Epithelial cell of esophagus (primary cell): ENCODE measurements at regions not wholly inside any gene's neighbourhood (a gene's known extent, or its start where the extent isn't known, plus 50 kb on each side); places are given as distances from the start of the nearest gene placed in this dataset.

ENCODE experiments used
- DNase-seq: peaks from one replicate; pipeline ENCODE4 v3.0.0; 2010; ENCODE audit warnings: low read depth
- H3K4me3 ChIP-seq: 2 replicates; pipeline ENCODE4 v1.5.1; 2011; ENCODE audit warnings: mild to moderate bottlenecking, low read length, control low read depth
- TF ChIP-seq, protein P1 (sequence below): IDR thresholded peaks from 2 replicates; pipeline ENCODE4 v1.5.1; 2011; ENCODE audit warnings: low read depth, mild to moderate bottlenecking, low read length, control low read depth, inconsistent platforms; ENCODE audit not compliant: insufficient read depth; ENCODE audit errors: missing control alignments

DNA sequence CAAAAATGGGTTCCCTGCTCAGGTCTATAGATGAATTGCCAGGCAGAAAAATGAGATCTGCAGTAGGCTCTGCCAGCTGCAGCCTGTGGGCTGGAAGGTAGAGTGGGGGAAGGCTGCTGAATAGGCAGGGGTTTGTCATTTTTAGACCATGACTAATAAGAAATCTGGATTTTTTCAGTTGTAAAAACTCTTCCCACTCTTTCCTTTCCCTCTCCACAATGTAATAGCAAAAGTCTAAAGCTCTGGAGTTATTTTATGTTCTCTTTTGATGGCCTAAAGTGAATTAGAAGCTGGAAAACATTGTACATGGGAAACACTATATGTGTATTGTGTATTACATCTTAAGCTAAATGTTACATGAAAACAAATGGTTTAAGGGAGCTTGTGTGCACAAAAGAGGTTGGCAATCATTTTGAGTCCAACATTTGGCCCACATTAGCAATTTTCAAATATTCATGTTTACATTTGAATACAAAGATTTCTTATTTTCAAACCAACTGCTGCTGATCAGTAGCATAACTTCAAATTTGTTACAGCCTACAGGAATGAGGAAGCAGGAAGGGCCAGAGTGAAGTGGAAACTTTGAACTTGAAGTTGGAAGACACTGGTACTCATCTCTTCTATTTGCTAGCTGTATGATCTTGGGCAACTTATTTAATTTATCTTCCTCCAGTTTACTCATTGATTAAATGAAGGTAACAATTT, 407.1 kb downstream of the SLC4A3 start:
- no peak overlapping the region for H3K4me3 ChIP-seq
- peak; percentile 36 for DNase-seq
- TF ChIP-seq, protein P1, sequence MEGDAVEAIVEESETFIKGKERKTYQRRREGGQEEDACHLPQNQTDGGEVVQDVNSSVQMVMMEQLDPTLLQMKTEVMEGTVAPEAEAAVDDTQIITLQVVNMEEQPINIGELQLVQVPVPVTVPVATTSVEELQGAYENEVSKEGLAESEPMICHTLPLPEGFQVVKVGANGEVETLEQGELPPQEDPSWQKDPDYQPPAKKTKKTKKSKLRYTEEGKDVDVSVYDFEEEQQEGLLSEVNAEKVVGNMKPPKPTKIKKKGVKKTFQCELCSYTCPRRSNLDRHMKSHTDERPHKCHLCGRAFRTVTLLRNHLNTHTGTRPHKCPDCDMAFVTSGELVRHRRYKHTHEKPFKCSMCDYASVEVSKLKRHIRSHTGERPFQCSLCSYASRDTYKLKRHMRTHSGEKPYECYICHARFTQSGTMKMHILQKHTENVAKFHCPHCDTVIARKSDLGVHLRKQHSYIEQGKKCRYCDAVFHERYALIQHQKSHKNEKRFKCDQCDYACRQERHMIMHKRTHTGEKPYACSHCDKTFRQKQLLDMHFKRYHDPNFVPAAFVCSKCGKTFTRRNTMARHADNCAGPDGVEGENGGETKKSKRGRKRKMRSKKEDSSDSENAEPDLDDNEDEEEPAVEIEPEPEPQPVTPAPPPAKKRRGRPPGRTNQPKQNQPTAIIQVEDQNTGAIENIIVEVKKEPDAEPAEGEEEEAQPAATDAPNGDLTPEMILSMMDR: no peak

DNA sequence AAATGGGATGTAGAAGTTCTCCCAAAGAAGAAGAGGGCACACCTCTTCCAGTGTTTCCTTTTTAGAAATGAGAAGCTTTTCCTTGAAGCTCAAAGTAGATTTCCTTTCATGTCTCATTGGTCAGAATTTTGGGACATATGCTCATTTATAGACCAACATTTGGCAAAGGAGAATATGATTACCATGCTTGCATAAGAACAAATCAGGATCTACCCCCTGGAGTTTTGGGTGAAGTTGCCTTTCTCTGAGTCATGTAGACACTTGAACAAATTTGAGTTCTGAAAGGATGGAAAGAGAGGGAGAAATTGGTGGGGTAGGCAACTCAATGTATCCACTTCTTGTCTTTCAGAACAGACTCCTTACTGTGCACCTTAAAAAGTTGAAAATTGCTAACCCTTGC, 409.0 kb downstream of the SLC4A3 start:
- H3K4me3 ChIP-seq: no peak overlapping the region
- no peak for DNase-seq
- TF ChIP-seq, protein P1: no peak

DNA sequence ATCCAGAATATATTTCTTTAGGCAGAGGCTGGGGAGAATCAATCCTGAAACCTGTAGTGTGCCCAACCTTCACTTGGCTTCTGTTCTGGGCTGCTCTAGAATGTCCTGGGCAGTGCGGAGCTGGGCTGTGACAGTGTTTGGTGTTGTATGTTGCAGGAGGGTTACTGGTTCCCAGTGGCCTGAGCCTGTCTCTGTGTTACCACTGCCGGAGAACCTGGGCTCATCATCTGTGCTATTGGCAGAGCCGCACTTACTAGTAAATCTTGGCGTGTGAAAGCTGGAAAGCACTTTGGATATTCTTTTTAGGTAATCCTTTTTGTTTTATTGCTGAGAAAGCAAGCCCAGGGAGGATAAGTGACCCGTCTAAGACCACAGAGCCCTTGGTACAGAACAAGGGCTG, 412.9 kb downstream of the SLC4A3 start:
- no peak for DNase-seq
- TF ChIP-seq, protein P1: no peak
- no peak overlapping the region for H3K4me3 ChIP-seq

DNA sequence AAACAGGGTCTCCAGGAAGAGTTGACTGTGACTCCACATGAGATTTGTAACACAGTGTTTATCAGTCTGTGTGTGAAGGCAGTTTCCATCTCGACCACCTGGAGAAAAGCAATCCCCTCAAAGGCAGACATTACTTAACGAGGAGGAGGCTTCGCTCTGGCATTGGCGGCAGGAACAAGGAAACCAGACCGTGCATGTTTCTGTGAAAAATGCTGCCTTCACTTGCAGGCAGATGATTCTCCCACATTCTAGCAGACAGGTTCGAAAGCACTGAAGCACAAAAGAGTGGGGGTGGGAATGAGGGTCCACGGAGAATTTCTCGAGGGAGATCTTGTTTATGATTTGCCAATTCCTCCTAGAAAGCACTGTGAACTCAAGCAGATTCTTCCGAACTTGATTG, 414.0 kb downstream of the SLC4A3 start:
- DNase-seq: no peak
- H3K4me3 ChIP-seq: no peak overlapping the region
- TF ChIP-seq, protein P1: no peak

DNA sequence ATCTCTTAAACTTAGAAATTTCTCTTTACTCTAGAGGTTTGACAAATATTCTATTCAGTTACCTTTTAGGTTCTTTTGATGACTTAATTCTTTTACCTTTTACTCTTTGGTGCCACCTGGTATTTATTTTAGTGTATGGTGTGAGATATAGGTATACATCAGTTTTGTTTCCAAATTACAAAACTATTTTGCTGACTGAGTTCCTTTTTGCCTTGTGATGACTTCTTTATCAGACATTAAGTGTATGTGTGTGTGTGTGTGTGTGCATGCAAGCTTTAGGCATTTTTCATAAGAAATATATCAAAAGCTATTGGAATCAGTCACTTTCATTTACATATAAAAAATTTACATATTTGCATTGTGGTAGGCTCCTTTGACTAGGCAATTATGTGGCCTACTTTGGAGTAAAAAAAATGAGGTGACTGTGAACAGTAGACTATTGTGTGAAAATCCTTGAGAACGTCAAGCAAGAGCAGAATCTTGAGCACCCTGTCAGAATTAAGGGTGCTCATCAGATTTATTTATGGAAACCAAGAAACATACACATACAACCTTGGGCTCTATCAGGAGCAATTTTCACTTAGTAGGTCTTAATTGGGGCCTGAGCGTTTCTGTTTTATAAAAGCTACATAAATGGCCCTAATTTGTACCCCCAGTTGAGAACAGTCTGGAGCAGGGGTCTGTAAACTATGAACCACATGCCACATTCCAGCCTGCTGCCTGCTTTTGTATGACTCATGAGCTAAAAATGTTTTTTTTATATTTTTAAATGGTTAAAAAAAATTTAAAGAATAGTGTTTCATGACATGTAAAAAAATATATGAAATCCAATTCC, 415.9 kb downstream of the SLC4A3 start:
- H3K4me3 ChIP-seq: no peak overlapping the region
- no peak for DNase-seq
- TF ChIP-seq, protein P1: no peak

DNA sequence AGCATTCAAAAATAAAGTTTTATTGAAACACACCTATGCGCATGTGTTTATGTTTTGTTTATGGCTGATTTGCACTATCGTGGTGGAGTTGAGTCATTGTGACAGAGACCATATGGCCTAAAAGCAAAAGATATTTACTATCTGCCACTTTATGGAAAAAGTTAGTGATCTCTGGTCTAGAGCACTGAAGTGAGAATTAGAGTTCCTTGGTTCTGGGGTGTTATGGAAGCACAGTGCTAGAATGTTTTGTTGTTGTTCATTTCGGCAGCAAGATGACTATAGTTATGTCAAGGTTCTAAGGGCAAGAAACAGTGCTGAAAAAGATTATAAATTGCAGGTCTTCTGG, 416.5 kb downstream of the SLC4A3 start:
- TF ChIP-seq, protein P1: no peak
- no peak overlapping the region for H3K4me3 ChIP-seq
- DNase-seq: no peak
